ENCODE measurements at regions not wholly inside any gene's neighbourhood (a gene's known extent, or its start where the extent isn't known, plus 50 kb on each side); places are given as distances from the start of the nearest gene placed in this dataset.

GRCh38 chr3:178078953-178079352, 457.3 kb upstream of the KCNMB2 start:
- H2AFZ ChIP-seq (ENCODE audit: low read length) = 0 out of 2 replicates have a peak overlapping the region, but pooled peaks have one; percentile 50
- no peaks in the 10 kb centered on the region for H3K79me2 ChIP-seq (ENCODE audit: insufficient read depth, low read length)
- no peak overlapping the region for H3K4me3 ChIP-seq (ENCODE audit: low read length, poor library complexity, severe bottlenecking)
- no peaks in the 10 kb centered on the region for H3K36me3 ChIP-seq (ENCODE audit: insufficient read depth, low read length)
- H3K9me3 ChIP-seq (ENCODE audit: insufficient read depth, low read depth, low read length) = no peaks in the 10 kb centered on the region
- no peak overlapping the region for H3K4me2 ChIP-seq (ENCODE audit: low read depth, low read length, poor library complexity, severe bottlenecking)
- TF ChIP-seq CTCF (conservative IDR thresholded peaks at IDR 0.05; ENCODE audit: low read length) (no peak), EZH2phosphoT487 (IDR thresholded peaks at IDR 0.05; ENCODE audit: borderline replicate concordance) (no peak)
- peaks cover 41% of the 10 kb centered on the region for H3K4me1 ChIP-seq (ENCODE audit: insufficient read depth, low read length, poor library complexity, severe bottlenecking)
- no peaks in the 10 kb centered on the region for H3K27me3 ChIP-seq (ENCODE audit: insufficient read depth, low read length, poor library complexity, severe bottlenecking)
- H3K9me2 ChIP-seq (replicated peaks; ENCODE audit: low read depth, low read length) = no peaks in the 10 kb centered on the region
- no peaks in the 10 kb centered on the region for H4K20me1 ChIP-seq (ENCODE audit: insufficient read depth, low read length, poor library complexity, severe bottlenecking)
- H3F3A ChIP-seq (ENCODE audit: low read depth) = no peaks in the 10 kb centered on the region
- H3K9ac ChIP-seq (ENCODE audit: low read depth, low read length, poor library complexity, severe bottlenecking) = no peak overlapping the region

- H3F3A ChIP-seq (ENCODE audit: low read depth) = no peaks in the 10 kb centered on the region
- no peaks in the 10 kb centered on the region for H3K36me3 ChIP-seq (ENCODE audit: insufficient read depth, low read length)
- no peaks in the 10 kb centered on the region for H3K9me2 ChIP-seq (replicated peaks; ENCODE audit: low read depth, low read length)
- H2AFZ ChIP-seq (ENCODE audit: low read length) = no peak overlapping the region
- no peaks in the 10 kb centered on the region for H3K9me3 ChIP-seq (ENCODE audit: insufficient read depth, low read depth, low read length)
- H3K4me3 ChIP-seq (ENCODE audit: low read length, poor library complexity, severe bottlenecking) = no peak overlapping the region
- no peak overlapping the region for H3K9ac ChIP-seq (ENCODE audit: low read depth, low read length, poor library complexity, severe bottlenecking)
- peaks cover 51% of the 10 kb centered on the region for H3K4me1 ChIP-seq (ENCODE audit: insufficient read depth, low read length, poor library complexity, severe bottlenecking)
- TF ChIP-seq EZH2phosphoT487 (IDR thresholded peaks at IDR 0.05; ENCODE audit: borderline replicate concordance) (no peak), CTCF (conservative IDR thresholded peaks at IDR 0.05; ENCODE audit: low read length) (no peak)
- no peaks in the 10 kb centered on the region for H4K20me1 ChIP-seq (ENCODE audit: insufficient read depth, low read length, poor library complexity, severe bottlenecking)
- H3K79me2 ChIP-seq (ENCODE audit: insufficient read depth, low read length) = no peaks in the 10 kb centered on the region
- peak overlapping the region; percentile 2 for H3K4me2 ChIP-seq (ENCODE audit: low read depth, low read length, poor library complexity, severe bottlenecking)
- H3K27me3 ChIP-seq (ENCODE audit: insufficient read depth, low read length, poor library complexity, severe bottlenecking) = no peaks in the 10 kb centered on the region
These were observed 456.3 kb upstream of the KCNMB2 start for GRCh38 chr3:178079966-178080365.

GRCh38 chr3:178082326-178082906, 453.8 kb upstream of the KCNMB2 start:
- Histone ChIP-seq H3K9me3 (ENCODE audit: insufficient read depth, low read depth, low read length) (no peaks in the 10 kb centered on the region), H3K4me1 (ENCODE audit: insufficient read depth, low read length, poor library complexity, severe bottlenecking) (peaks cover 56% of the 10 kb centered on the region), H3F3A (ENCODE audit: low read depth) (no peaks in the 10 kb centered on the region), H2AFZ (ENCODE audit: low read length) (no peak overlapping the region), H3K4me3 (ENCODE audit: low read length, poor library complexity, severe bottlenecking) (no peak overlapping the region), H3K9ac (ENCODE audit: low read depth, low read length, poor library complexity, severe bottlenecking) (no peak overlapping the region), H3K9me2 (replicated peaks; ENCODE audit: low read depth, low read length) (no peaks in the 10 kb centered on the region), H3K36me3 (ENCODE audit: insufficient read depth, low read length) (no peaks in the 10 kb centered on the region), H4K20me1 (ENCODE audit: insufficient read depth, low read length, poor library complexity, severe bottlenecking) (no peaks in the 10 kb centered on the region), H3K27me3 (ENCODE audit: insufficient read depth, low read length, poor library complexity, severe bottlenecking) (no peaks in the 10 kb centered on the region), H3K4me2 (ENCODE audit: low read depth, low read length, poor library complexity, severe bottlenecking) (no peak overlapping the region), H3K79me2 (ENCODE audit: insufficient read depth, low read length) (no peaks in the 10 kb centered on the region)
- no peak for TF ChIP-seq CTCF (conservative IDR thresholded peaks at IDR 0.05; ENCODE audit: low read length)

All from Loucy (cell line).